IPS DF 6.9 (cell line): ENCODE measurements at regions not wholly inside any gene's neighbourhood (a gene's known extent, or its start where the extent isn't known, plus 50 kb on each side); places are given as distances from the start of the nearest gene placed in this dataset.

ENCODE experiments used
- DNase-seq: peaks from one replicate; pipeline ENCODE4 v3.0.0-alpha.2; 2013; ENCODE audit warnings: low read depth, low spot score
- H3K27ac ChIP-seq: one replicate; pipeline ENCODE4 v1.5.1; 2013; ENCODE audit warnings: low read length, control low read depth
- H3K27me3 ChIP-seq: 2 replicates; pipeline ENCODE4 v1.6.1; 2013; ENCODE audit warnings: mild to moderate bottlenecking, low read length; ENCODE audit not compliant: control insufficient read depth, insufficient read depth
- H3K36me3 ChIP-seq: 2 replicates; pipeline ENCODE4 v1.6.1; 2013; ENCODE audit warnings: low read length; ENCODE audit not compliant: control insufficient read depth, insufficient read depth
- H3K4me1 ChIP-seq: 2 replicates; pipeline ENCODE4 v1.6.1; 2013; ENCODE audit warnings: low read length; ENCODE audit not compliant: control insufficient read depth, insufficient read depth
- H3K4me3 ChIP-seq: 2 replicates; pipeline ENCODE4 v1.5.1; 2013; ENCODE audit warnings: mild to moderate bottlenecking, low read length
- H3K9me3 ChIP-seq: 2 replicates; pipeline ENCODE4 v1.6.1; 2013; ENCODE audit warnings: low read length, inconsistent platforms; ENCODE audit not compliant: control insufficient read depth, insufficient read depth
- WGBS: extraction: QIAGEN DNeasy Blood & Tissue Kit; methylation state at CpG from one replicate; pipeline ENCODE4 v1.1.7; 2013; ENCODE audit warnings: mixed read lengths, missing lambda C conversion rate; ENCODE audit not compliant: insufficient read length, insufficient coverage; 5-methylcytosine and 5-hydroxymethylcytosine counted together

- Histone ChIP-seq H3K4me3 (no peak overlapping the region), H3K9me3 (no peaks in the 10 kb centered on the region), H3K27ac (no peak overlapping the region), H3K36me3 (no peaks in the 10 kb centered on the region), H3K4me1 (peaks cover 5% of the 10 kb centered on the region; the same call in 1 of the 2 replicates), H3K27me3 (no peaks in the 10 kb centered on the region)
- no peak for DNase-seq
- no CpG with 5 or more reads among the region's 12 CpGs for WGBS
These were observed 65.6 kb upstream of the RREB1 start for GRCh38 chr6:7042056-7042653.

DNA sequence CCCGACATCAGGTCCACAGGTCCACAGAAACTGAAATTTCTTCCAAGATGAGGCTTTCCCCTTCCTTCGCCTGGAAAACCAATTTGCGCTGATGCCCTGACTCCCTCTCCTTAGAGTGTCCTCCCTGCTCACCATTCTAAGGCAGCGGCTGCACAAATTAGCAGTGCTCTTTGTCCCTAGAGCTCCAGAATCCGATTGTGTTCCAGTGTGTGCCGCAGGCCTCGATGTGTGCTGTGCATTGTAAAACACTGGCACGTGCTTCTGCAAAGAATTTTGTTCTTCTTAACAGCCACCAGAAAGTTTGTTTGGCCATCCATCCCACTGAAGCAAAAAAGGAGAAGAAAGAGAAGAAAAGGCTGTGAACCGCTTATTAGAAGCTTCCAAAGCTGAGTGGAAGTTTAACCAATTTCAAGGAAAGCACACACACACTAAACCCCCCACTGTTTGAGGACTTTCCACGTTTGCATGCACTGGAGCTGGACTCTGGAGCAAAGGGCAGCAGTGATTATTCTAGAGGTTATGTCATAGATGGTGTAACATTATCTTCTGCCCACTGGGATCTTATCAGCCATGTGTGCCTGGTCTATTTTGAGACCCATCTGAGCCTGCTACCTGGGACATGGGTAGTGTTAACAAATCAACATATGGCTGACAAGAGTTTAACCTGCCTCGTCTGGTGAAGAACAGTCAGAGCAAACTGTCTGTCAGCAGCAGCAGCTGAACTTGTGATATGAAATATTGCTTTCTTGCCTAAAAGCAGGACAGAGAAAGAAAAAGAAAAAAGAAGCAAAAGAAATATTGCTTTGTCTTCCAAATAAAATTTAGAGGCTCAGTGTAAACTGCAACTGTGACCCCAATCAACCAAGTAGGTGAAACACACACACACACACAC, 64.9 kb upstream of the RREB1 start:
- no peaks in the 10 kb centered on the region for H3K9me3 ChIP-seq
- WGBS, result no CpG with 5 or more reads among the region's 11 CpGs
- no peaks in the 10 kb centered on the region for H3K36me3 ChIP-seq
- H3K4me3 ChIP-seq, result no peak overlapping the region
- DNase-seq, result no peak
- peaks cover 5% of the 10 kb centered on the region; the same call in 1 of the 2 replicates for H3K4me1 ChIP-seq
- H3K27me3 ChIP-seq, result no peaks in the 10 kb centered on the region
- H3K27ac ChIP-seq, result no peak overlapping the region

- Histone ChIP-seq H3K4me3 (no peak overlapping the region), H3K9me3 (no peaks in the 10 kb centered on the region), H3K4me1 (peaks cover 5% of the 10 kb centered on the region; the same call in 1 of the 2 replicates), H3K36me3 (no peaks in the 10 kb centered on the region), H3K27ac (no peak overlapping the region), H3K27me3 (no peaks in the 10 kb centered on the region)
- WGBS, result no CpG with 5 or more reads among the region's 4 CpGs
- no peak for DNase-seq
These were observed 62.4 kb upstream of the RREB1 start for GRCh38 chr6:7045331-7045730.

DNA sequence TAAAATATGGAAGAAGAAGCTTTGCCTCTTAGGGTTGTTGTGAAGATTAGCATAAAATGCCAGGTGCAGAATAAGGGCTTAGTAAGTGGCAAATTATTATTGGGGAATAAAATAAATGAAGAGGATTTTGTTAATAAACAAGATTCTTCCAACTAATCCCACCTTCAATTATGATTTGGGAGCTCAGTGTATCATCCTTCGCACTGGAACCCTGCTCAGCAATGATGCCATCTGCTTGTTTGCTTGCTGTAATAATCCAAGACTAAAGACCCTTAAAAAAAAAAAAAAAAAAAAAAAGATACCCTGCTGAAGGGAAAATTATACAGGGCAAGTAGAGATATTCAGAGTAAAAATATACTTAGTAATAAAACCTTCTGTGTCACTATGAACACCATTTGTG, 62.0 kb upstream of the RREB1 start:
- no peak overlapping the region for H3K4me3 ChIP-seq
- no peak overlapping the region for H3K27ac ChIP-seq
- DNase-seq, result no peak
- H3K9me3 ChIP-seq, result no peaks in the 10 kb centered on the region
- no peaks in the 10 kb centered on the region for H3K27me3 ChIP-seq
- H3K36me3 ChIP-seq, result no peaks in the 10 kb centered on the region
- H3K4me1 ChIP-seq, result peaks cover 5% of the 10 kb centered on the region; the same call in 1 of the 2 replicates
- no CpG with 5 or more reads among the region's 1 CpG for WGBS

GRCh38 chr6:7047128-7047527, 60.6 kb upstream of the RREB1 start:
- Histone ChIP-seq H3K9me3 (no peaks in the 10 kb centered on the region), H3K4me3 (no peak overlapping the region), H3K36me3 (no peaks in the 10 kb centered on the region), H3K4me1 (0 out of 2 replicates have a peak, but pooled peaks cover 1% of the 10 kb centered on the region), H3K27ac (no peak overlapping the region), H3K27me3 (no peaks in the 10 kb centered on the region)
- no peak for DNase-seq
- no CpG with 5 or more reads among the region's 1 CpG for WGBS

DNA sequence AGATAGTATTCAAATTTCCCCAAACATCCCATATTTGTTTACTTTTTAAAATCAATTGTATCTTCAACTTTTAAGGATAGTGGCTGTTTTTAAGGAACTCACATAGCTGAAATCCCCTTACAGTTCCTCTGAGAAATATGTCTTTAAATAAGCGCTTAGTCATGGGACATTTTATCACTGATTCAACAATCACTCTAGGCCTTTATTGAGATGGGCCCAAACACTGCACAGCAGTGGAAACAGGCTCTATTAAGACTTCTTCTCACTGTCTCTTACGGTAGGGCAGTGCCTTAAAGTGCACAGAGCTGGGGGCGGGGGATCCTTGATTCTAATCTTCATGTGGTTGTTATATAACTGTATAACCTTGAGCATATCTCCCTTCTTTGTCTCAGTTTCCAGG, 59.8 kb upstream of the RREB1 start:
- H3K9me3 ChIP-seq, result no peaks in the 10 kb centered on the region
- no peak overlapping the region for H3K27ac ChIP-seq
- DNase-seq, result no peak
- H3K36me3 ChIP-seq, result no peaks in the 10 kb centered on the region
- no peak overlapping the region for H3K4me3 ChIP-seq
- H3K27me3 ChIP-seq, result no peaks in the 10 kb centered on the region
- WGBS, result no CpG with 5 or more reads among the region's 3 CpGs
- H3K4me1 ChIP-seq, result no peaks in the 10 kb centered on the region

- no peaks in the 10 kb centered on the region for H3K9me3 ChIP-seq
- DNase-seq, result no peak
- H3K36me3 ChIP-seq, result no peaks in the 10 kb centered on the region
- no peak overlapping the region for H3K27ac ChIP-seq
- no peaks in the 10 kb centered on the region for H3K27me3 ChIP-seq
- H3K4me3 ChIP-seq, result no peak overlapping the region
- WGBS, result no CpG with 5 or more reads among the region's 2 CpGs
- no peaks in the 10 kb centered on the region for H3K4me1 ChIP-seq
These were observed 58.9 kb upstream of the RREB1 start for GRCh38 chr6:7048894-7049293.

- H3K4me3 ChIP-seq, result no peak overlapping the region
- DNase-seq, result no peak
- no CpG with 5 or more reads among the region's 2 CpGs for WGBS
- H3K9me3 ChIP-seq, result no peaks in the 10 kb centered on the region
- H3K4me1 ChIP-seq, result no peaks in the 10 kb centered on the region
- no peaks in the 10 kb centered on the region for H3K36me3 ChIP-seq
- no peaks in the 10 kb centered on the region for H3K27me3 ChIP-seq
- H3K27ac ChIP-seq, result no peak overlapping the region
These were observed 57.8 kb upstream of the RREB1 start for GRCh38 chr6:7050004-7050403.

DNA sequence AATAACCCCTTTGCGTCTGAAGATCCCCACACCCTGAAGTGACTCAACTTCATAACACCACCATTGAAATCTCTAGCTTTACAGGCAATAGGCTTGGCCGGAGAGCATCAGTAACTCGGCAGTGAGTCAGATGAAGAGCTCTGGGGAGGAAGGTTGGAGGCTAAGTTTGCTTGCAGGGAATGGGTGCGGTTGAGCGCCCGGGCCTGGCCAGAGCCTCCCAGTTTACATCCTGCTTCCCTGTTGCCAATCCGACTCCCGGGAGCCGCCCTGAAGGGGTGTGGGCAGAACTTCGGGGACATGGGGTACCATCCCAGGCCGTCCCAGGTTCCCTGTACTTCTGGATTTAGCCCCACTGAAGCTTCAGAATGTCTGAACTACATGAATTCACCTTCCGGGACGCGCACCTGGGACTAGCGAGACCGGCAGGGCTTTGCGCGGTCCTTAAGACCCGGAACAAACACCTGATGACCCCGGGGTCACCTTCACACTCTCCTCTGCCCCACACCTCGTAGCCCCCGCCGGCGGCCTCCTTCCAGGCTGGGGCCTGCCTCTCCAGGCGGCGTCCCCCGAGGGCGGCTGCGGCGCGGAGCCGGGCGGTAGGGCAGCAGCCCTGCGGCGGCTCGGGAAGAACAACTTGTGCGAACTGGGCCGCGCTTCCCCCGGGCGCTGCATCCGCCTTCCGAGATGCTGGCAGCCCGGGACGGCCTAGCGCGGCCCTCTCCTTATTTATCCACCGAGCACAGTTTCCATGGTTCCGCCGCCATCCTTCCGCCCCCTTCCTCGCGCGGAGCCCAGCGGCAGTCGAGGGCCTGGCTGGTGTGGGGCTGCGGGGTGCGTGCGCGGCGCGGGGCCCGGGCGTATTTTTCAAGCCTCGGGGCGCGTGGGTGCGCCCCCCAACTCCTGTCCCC, 56.6 kb upstream of the RREB1 start:
- DNase-seq, result no peak

DNA sequence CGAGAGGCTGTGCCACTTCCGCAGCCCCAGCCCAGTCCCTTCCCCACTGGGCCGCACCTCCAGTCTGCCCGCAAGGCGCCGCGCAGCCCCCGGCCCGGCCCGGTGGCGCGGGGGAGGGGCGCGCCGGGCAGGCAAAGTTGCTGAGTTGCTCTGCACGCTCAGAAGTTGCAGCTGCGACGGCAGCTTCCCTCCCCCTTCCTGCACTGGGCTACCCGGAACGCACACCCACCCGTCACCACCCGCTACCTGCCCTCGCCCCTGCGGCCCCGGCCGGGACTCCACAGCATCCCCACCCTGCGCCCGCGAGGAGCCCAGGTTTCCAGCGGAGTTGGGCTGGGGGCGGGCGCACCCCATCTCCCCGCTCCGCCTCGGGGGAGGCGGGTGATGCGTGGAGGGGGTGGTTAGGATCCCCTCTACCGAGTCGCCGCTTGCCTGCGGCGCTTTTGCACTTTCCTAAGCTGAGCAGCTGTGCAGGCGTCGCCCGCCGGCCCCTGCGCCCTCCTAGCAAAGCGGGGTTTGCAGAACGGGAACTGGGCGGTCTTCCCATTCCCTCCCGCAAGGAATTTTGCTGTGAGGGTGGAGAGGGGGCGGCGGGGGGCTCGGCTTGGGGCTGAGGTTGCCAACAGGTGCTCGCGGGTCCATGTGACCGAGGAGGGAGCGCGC, 55.9 kb upstream of the RREB1 start:
- Histone ChIP-seq H3K9me3 (no peaks in the 10 kb centered on the region), H3K36me3 (no peaks in the 10 kb centered on the region), H3K27me3 (no peaks in the 10 kb centered on the region), H3K4me3 (peak overlapping the region; percentile 66; the same call in 1 of the 2 replicates), H3K27ac (no peak overlapping the region), H3K4me1 (no peaks in the 10 kb centered on the region)
- DNase-seq, result no peak
- WGBS, result no CpG with 5 or more reads among the region's 59 CpGs

More for the DNA sequence above, 56.6 kb upstream of the RREB1 start:
- no peak overlapping the region for H3K27ac ChIP-seq
- no peaks in the 10 kb centered on the region for H3K4me1 ChIP-seq
- H3K27me3 ChIP-seq, result no peaks in the 10 kb centered on the region
- no peaks in the 10 kb centered on the region for H3K9me3 ChIP-seq
- no peaks in the 10 kb centered on the region for H3K36me3 ChIP-seq
- peak overlapping the region; percentile 66; the same call in 1 of the 2 replicates for H3K4me3 ChIP-seq
- WGBS, result no CpG with 5 or more reads among the region's 68 CpGs
